ENCODE measurements at regions not wholly inside any gene's neighbourhood (a gene's known extent, or its start where the extent isn't known, plus 50 kb on each side); places are given as distances from the start of the nearest gene placed in this dataset.

- Mint-ChIP-seq H3K9me3 (no peaks in the 10 kb centered on the region), H3K4me1 (ENCODE audit: low read depth) (no peaks in the 10 kb centered on the region), H3K36me3 (ENCODE audit: low read depth) (no peaks in the 10 kb centered on the region), H3K27me3 (ENCODE audit: low read depth) (no peaks in the 10 kb centered on the region), H3K27ac (no peak overlapping the region), H3K4me3 (no peak overlapping the region)
- no peak for DNase-seq (ENCODE audit: low spot score)
Measured at GRCh38 chr18:67218556-67218955, 298.0 kb downstream of the DSEL start.

- peak; percentile 12 for DNase-seq (ENCODE audit: low spot score)
- Mint-ChIP-seq H3K9me3 (no peaks in the 10 kb centered on the region), H3K4me3 (no peak overlapping the region), H3K27ac (no peak overlapping the region), H3K4me1 (ENCODE audit: low read depth) (no peaks in the 10 kb centered on the region), H3K27me3 (ENCODE audit: low read depth) (no peaks in the 10 kb centered on the region), H3K36me3 (ENCODE audit: low read depth) (no peaks in the 10 kb centered on the region)
Measured at GRCh38 chr18:67217551-67218166, 298.9 kb downstream of the DSEL start.

GRCh38 chr18:67216846-67217245, 299.7 kb downstream of the DSEL start:
- H3K4me1 Mint-ChIP-seq (ENCODE audit: low read depth) = no peaks in the 10 kb centered on the region
- DNase-seq (ENCODE audit: low spot score) = no peak
- no peaks in the 10 kb centered on the region for H3K36me3 Mint-ChIP-seq (ENCODE audit: low read depth)
- no peaks in the 10 kb centered on the region for H3K27me3 Mint-ChIP-seq (ENCODE audit: low read depth)
- no peaks in the 10 kb centered on the region for H3K9me3 Mint-ChIP-seq
- no peak overlapping the region for H3K27ac Mint-ChIP-seq
- no peak overlapping the region for H3K4me3 Mint-ChIP-seq

GRCh38 chr18:67215686-67216085, 300.8 kb downstream of the DSEL start:
- H3K4me1 Mint-ChIP-seq (ENCODE audit: low read depth) = no peaks in the 10 kb centered on the region
- H3K9me3 Mint-ChIP-seq = no peaks in the 10 kb centered on the region
- H3K36me3 Mint-ChIP-seq (ENCODE audit: low read depth) = no peaks in the 10 kb centered on the region
- H3K27me3 Mint-ChIP-seq (ENCODE audit: low read depth) = no peaks in the 10 kb centered on the region
- H3K27ac Mint-ChIP-seq = no peak overlapping the region
- DNase-seq (ENCODE audit: low spot score) = no peak
- no peak overlapping the region for H3K4me3 Mint-ChIP-seq

GRCh38 chr18:67211646-67212045, 304.9 kb downstream of the DSEL start:
- H3K4me3 Mint-ChIP-seq = no peak overlapping the region
- H3K27me3 Mint-ChIP-seq (ENCODE audit: low read depth) = no peaks in the 10 kb centered on the region
- no peak overlapping the region for H3K27ac Mint-ChIP-seq
- H3K36me3 Mint-ChIP-seq (ENCODE audit: low read depth) = no peaks in the 10 kb centered on the region
- no peak for DNase-seq (ENCODE audit: low spot score)
- no peaks in the 10 kb centered on the region for H3K4me1 Mint-ChIP-seq (ENCODE audit: low read depth)
- H3K9me3 Mint-ChIP-seq = no peaks in the 10 kb centered on the region

- Mint-ChIP-seq H3K9me3 (no peaks in the 10 kb centered on the region), H3K4me3 (no peak overlapping the region), H3K36me3 (ENCODE audit: low read depth) (no peaks in the 10 kb centered on the region), H3K27ac (no peak overlapping the region), H3K4me1 (ENCODE audit: low read depth) (no peaks in the 10 kb centered on the region), H3K27me3 (ENCODE audit: low read depth) (peaks cover 3% of the 10 kb centered on the region)
- no peak for DNase-seq (ENCODE audit: low spot score)
Measured at GRCh38 chr18:67200665-67201064, 315.9 kb downstream of the DSEL start.

- H3K27ac Mint-ChIP-seq = no peak overlapping the region
- no peak for DNase-seq (ENCODE audit: low spot score)
- no peaks in the 10 kb centered on the region for H3K4me1 Mint-ChIP-seq (ENCODE audit: low read depth)
- H3K4me3 Mint-ChIP-seq = no peak overlapping the region
- no peaks in the 10 kb centered on the region for H3K36me3 Mint-ChIP-seq (ENCODE audit: low read depth)
- H3K27me3 Mint-ChIP-seq (ENCODE audit: low read depth) = peaks cover 3% of the 10 kb centered on the region
- H3K9me3 Mint-ChIP-seq = no peaks in the 10 kb centered on the region
Measured at GRCh38 chr18:67199993-67200617, 316.4 kb downstream of the DSEL start.

- Mint-ChIP-seq H3K9me3 (no peaks in the 10 kb centered on the region), H3K4me1 (ENCODE audit: low read depth) (no peaks in the 10 kb centered on the region), H3K27ac (no peak overlapping the region), H3K27me3 (ENCODE audit: low read depth) (peaks cover 3% of the 10 kb centered on the region), H3K4me3 (no peak overlapping the region), H3K36me3 (ENCODE audit: low read depth) (no peaks in the 10 kb centered on the region)
- DNase-seq (ENCODE audit: low spot score) = no peak
Measured at GRCh38 chr18:67194886-67195285, 321.6 kb downstream of the DSEL start.

- no peak for DNase-seq (ENCODE audit: low spot score)
- no peak overlapping the region for H3K4me3 Mint-ChIP-seq
- no peaks in the 10 kb centered on the region for H3K27me3 Mint-ChIP-seq (ENCODE audit: low read depth)
- no peak overlapping the region for H3K27ac Mint-ChIP-seq
- H3K4me1 Mint-ChIP-seq (ENCODE audit: low read depth) = no peaks in the 10 kb centered on the region
- no peaks in the 10 kb centered on the region for H3K9me3 Mint-ChIP-seq
- no peaks in the 10 kb centered on the region for H3K36me3 Mint-ChIP-seq (ENCODE audit: low read depth)
Measured at GRCh38 chr18:67192535-67192934, 324.0 kb downstream of the DSEL start.

GRCh38 chr18:67183398-67183797, 333.1 kb downstream of the DSEL start:
- H3K4me1 Mint-ChIP-seq (ENCODE audit: low read depth) = no peaks in the 10 kb centered on the region
- H3K9me3 Mint-ChIP-seq = no peaks in the 10 kb centered on the region
- H3K27ac Mint-ChIP-seq = no peak overlapping the region
- no peaks in the 10 kb centered on the region for H3K27me3 Mint-ChIP-seq (ENCODE audit: low read depth)
- H3K4me3 Mint-ChIP-seq = no peak overlapping the region
- H3K36me3 Mint-ChIP-seq (ENCODE audit: low read depth) = no peaks in the 10 kb centered on the region
- DNase-seq (ENCODE audit: low spot score) = no peak

- H3K4me1 Mint-ChIP-seq (ENCODE audit: low read depth) = no peaks in the 10 kb centered on the region
- H3K27me3 Mint-ChIP-seq (ENCODE audit: low read depth) = no peaks in the 10 kb centered on the region
- no peak for DNase-seq (ENCODE audit: low spot score)
- H3K27ac Mint-ChIP-seq = no peak overlapping the region
- H3K9me3 Mint-ChIP-seq = no peaks in the 10 kb centered on the region
- H3K4me3 Mint-ChIP-seq = no peak overlapping the region
- H3K36me3 Mint-ChIP-seq (ENCODE audit: low read depth) = no peaks in the 10 kb centered on the region
Measured at GRCh38 chr18:67179726-67180125, 336.8 kb downstream of the DSEL start.

- no peak overlapping the region for H3K4me3 Mint-ChIP-seq
- no peaks in the 10 kb centered on the region for H3K36me3 Mint-ChIP-seq (ENCODE audit: low read depth)
- no peak for DNase-seq (ENCODE audit: low spot score)
- H3K27me3 Mint-ChIP-seq (ENCODE audit: low read depth) = no peaks in the 10 kb centered on the region
- H3K4me1 Mint-ChIP-seq (ENCODE audit: low read depth) = no peaks in the 10 kb centered on the region
- no peak overlapping the region for H3K27ac Mint-ChIP-seq
- H3K9me3 Mint-ChIP-seq = no peaks in the 10 kb centered on the region
Measured at GRCh38 chr18:67159662-67160061, 356.9 kb downstream of the DSEL start.

GRCh38 chr18:67154979-67155378, 361.5 kb downstream of the DSEL start:
- Mint-ChIP-seq H3K9me3 (no peaks in the 10 kb centered on the region), H3K4me3 (no peak overlapping the region), H3K4me1 (ENCODE audit: low read depth) (no peaks in the 10 kb centered on the region), H3K36me3 (ENCODE audit: low read depth) (no peaks in the 10 kb centered on the region), H3K27me3 (ENCODE audit: low read depth) (no peaks in the 10 kb centered on the region), H3K27ac (no peak overlapping the region)
- no peak for DNase-seq (ENCODE audit: low spot score)

GRCh38 chr18:67151366-67151765, 365.2 kb downstream of the DSEL start:
- Mint-ChIP-seq H3K4me3 (no peak overlapping the region), H3K36me3 (ENCODE audit: low read depth) (no peaks in the 10 kb centered on the region), H3K4me1 (ENCODE audit: low read depth) (no peaks in the 10 kb centered on the region), H3K9me3 (no peaks in the 10 kb centered on the region), H3K27ac (no peak overlapping the region), H3K27me3 (ENCODE audit: low read depth) (no peaks in the 10 kb centered on the region)
- no peak for DNase-seq (ENCODE audit: low spot score)

All from T-helper 2 cell treated with Interferon-gamma antibody and Interleukin-4, amounts not matched to agents 5 μg/mL and 100 μg/mL, for 36 hours (primary cell).